ENCODE measurements at regions not wholly inside any gene's neighbourhood (a gene's known extent, or its start where the extent isn't known, plus 50 kb on each side); places are given as distances from the start of the nearest gene placed in this dataset.
"Not testable (repeated sequence)": the region's sequence is repeated elsewhere in the genome, so short reads cannot be mapped to it uniquely, and the experiment has no call there.

DNA sequence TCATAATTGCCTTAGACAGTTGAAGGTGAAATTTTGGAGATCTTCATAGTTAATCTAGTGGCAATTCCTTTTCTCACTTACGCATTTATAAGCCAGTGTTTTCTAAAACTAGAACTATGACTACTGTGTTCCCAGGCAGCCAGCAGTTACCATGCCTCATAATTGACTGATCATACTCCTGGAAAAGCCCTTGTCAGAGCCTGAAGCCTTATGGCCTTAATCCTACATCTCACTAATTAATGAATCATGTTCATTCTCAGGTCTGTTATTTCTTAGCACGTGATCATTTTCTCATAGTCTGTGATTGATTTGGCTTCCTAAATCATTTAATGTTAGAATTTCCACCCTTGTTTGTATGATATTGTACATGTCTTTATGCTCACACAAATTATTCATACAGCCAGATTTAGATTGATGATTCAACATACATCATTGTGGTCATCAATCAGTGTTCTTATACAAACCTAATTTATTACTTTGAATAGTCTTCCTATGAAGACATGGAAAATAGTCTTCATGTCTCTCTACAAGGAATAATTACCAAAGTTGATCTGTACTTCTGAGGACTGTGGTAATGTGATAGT is 132.6 kb upstream of the ASCC3 start:
- no peak for DNase-seq (ENCODE audit: low read depth)

DNA sequence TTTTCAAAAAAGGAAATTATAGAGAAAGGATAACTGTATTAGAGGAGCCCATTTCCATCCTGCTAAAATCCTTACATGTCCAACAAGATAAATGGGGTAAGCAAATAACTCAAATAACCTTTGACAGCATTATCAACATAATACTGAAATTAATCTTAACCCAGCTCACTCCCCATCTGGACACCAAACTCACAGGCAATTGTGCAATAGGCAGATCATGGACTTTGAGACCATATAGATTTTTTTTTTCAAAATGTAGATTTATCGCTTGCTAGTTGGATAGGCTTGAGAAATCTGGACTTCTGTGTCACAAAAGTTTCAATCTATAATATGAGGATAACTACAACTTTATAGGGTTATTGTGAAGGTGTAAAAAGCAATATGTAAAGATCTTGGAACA is 134.4 kb upstream of the ASCC3 start:
- DNase-seq (ENCODE audit: low read depth), result no peak

DNA sequence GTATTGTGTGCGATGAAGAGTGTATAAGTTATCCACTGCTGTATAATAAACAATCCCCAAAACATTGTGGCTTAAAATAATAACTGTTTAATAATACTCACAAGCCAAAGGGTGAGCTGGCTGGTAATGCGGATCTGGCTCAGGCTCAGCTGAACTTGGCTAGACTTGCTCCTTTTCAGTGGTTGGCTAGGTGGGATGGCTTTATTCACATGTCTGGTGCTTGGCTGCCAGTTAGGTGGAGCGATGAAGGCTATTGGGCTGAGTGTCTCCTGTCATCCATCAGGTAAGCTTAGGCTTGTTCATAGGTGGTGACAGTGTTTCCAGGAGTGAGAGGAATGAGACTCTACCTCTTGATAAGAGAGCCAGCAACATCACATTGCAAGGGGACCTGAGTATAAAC is 135.0 kb upstream of the ASCC3 start:
- DNase-seq (ENCODE audit: low read depth), result no peak

- no peak for DNase-seq (ENCODE audit: low read depth)
Observed at GRCh38 chr6:101018157-101018556, 137.0 kb upstream of the ASCC3 start.

DNA sequence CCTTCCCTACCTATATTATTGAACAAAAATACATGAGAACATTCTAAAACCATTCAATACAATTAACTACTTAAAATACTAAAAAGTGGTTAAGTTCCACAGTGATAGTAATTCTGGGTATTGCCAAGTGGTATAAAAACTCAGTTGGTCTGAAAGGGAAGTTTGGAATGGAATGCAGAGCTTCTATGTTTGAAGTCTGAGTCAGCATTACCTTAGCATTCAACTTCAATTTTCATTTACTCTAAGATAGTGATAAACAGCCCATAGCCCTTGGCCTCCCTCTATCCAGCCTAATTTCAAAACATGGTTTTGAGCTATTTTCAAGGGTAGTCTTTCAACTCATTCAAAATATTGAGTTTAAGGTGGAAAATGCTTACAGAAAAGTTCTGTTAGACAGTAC is 140.4 kb upstream of the ASCC3 start:
- no peak for DNase-seq (ENCODE audit: low read depth)

DNA sequence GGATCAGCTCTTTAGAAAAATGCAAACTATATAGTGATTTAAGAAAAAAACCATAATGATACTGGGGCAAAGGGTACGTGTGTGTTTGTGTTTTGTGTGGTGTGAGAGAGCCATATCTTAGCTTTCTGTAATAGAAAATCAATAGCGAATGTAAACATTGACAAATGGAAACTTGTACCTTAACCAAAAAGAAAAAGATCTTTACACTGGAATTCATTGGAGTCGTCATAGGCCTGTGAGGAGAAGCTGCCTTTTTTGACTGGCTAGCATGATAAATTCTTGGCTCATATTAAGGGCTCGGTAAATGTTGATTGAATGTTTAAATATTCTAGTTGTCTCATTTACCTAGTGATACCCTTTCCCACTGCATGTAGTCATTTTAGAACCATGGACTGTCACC is 161.8 kb upstream of the ASCC3 start:
- no peak for DNase-seq (ENCODE audit: low read depth)

GRCh38 chr6:101058296-101058695 is 177.2 kb upstream of the ASCC3 start:
- DNase-seq (ENCODE audit: low read depth), result no peak

DNA sequence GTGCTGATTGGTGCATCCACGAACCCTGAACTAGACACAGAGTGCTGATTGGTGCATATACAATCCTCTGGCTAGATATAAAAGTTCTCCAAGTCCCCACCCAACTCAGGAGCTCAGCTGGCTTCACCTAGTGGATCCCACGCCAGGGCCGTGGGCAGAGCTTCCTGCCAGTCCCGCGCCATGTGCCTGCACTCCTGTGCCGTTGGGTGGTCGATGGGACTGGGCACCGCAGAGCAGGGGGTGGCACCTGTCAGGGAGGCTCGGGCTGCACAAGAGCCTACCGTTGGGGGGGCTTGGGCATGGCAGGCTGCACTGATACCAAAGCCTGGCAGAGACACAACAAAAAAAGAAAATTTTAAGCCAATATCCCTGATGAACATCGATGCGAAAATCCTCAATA is 185.4 kb upstream of the ASCC3 start:
- no peak for DNase-seq (ENCODE audit: low read depth)

DNA sequence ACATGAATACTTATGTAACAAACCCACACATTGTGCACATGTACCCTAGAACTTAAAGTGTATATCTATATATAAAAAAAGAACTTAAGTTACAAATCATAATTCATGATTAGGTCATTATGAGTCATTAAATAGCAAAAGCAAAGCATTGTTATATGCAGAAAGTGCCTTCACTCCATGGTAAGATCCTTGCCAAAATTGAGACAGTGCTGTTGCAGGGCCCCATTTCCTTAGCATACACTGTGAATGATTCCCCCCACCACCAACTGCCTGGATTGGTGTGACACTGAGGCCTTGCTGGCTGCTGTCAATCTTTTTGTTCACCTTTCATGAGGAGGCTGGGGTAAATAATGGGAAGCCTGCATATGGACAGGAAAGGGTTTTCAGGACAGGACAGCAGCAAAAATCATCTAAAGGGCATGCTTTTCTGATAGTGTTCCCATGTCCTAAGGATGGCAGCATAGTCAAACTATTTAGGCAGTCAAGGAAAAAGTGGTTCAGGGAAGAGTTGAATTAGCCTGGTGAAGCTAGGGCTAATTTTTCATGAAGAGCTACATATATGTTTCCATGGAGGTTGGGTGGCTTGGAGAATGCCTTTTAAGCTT is 188.2 kb upstream of the ASCC3 start:
- DNase-seq (ENCODE audit: low read depth), result no peak

- no peak for DNase-seq (ENCODE audit: low read depth)
Observed at GRCh38 chr6:101070044-101070608, 189.0 kb upstream of the ASCC3 start.

GRCh38 chr6:101077344-101077743 is 196.2 kb upstream of the ASCC3 start:
- DNase-seq (ENCODE audit: low read depth), result no peak

- DNase-seq (ENCODE audit: low read depth), result no peak
Observed at GRCh38 chr6:101079696-101080270, 198.7 kb upstream of the ASCC3 start.

- no peak for DNase-seq (ENCODE audit: low read depth)
Observed at GRCh38 chr6:101080597-101080996, 199.5 kb upstream of the ASCC3 start.

- no peak for DNase-seq (ENCODE audit: low read depth)
Observed at GRCh38 chr6:101083533-101084175, 202.5 kb upstream of the ASCC3 start.

- no peak for DNase-seq (ENCODE audit: low read depth)
Observed at GRCh38 chr6:101085327-101085726, 204.2 kb upstream of the ASCC3 start.

- DNase-seq (ENCODE audit: low read depth), result no peak
Observed at GRCh38 chr6:101086473-101086872, 205.3 kb upstream of the ASCC3 start.

GRCh38 chr6:101088594-101088993 is 207.5 kb upstream of the ASCC3 start:
- no peak for DNase-seq (ENCODE audit: low read depth)

- no peak for DNase-seq (ENCODE audit: low read depth)
Observed at GRCh38 chr6:101089640-101090039, 208.5 kb upstream of the ASCC3 start.

- no peak for DNase-seq (ENCODE audit: low read depth)
Observed at GRCh38 chr6:101090281-101090680, 209.2 kb upstream of the ASCC3 start.

DNA sequence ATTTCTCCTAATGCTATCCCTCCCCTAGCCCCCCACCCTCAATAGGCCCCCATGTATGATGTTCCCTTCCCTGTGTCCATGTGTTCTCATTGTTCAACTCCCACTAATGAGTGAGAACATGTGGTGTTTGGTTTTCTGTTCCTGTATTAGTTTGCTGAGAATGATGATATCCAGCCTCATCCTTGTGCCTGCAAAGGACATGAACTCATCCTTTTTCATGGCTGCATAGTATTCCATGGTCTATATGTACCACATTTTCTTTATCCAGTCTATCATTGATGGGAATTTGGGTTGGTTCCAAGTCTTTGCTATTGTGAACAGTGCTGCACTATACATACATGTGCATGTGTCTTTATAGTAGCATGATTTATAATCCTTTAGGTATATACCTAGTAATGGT is 217.5 kb upstream of the ASCC3 start:
- not testable (repeated sequence) for DNase-seq (ENCODE audit: low read depth)

DNA sequence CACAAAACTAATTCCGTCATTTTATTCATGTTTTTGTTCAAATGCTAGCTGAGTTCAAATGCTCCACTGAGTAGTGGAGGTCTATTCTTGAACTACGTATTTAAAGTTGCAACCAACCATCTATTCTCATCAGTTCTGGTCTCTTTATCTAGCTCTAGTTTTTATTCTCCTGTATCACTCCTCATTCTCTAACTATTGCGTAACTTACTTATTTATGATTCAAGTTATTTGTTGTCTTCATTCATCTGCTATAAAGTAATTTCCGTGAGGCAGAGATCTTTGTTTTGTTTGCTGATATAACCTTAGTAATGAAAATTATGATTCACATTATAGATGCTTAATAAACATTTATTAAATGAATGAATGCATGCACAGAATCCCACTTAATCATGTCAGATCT is 221.6 kb upstream of the ASCC3 start:
- DNase-seq (ENCODE audit: low read depth), result no peak

GRCh38 chr6:101108286-101108685 is 227.2 kb upstream of the ASCC3 start:
- no peak for DNase-seq (ENCODE audit: low read depth)

- DNase-seq (ENCODE audit: low read depth), result no peak
Observed at GRCh38 chr6:101110814-101111213, 229.7 kb upstream of the ASCC3 start.

All from CMK (cell line).